IMR-90 (cell line): ENCODE measurements at regions not wholly inside any gene's neighbourhood (a gene's known extent, or its start where the extent isn't known, plus 50 kb on each side); places are given as distances from the start of the nearest gene placed in this dataset.

ENCODE experiments used
- ATAC-seq: fragments of 200-7000 bp; cut with Tn5 transposase; 2 replicates; pipeline ENCODE4 v1.9.1; 2020; ENCODE audit warnings: low read depth, mild to moderate bottlenecking, moderate library complexity
- BruUV-seq: library from RNA; stranded (reverse); fragments of 400-500 nt; replicated peaks from 2 replicates; lab custom pipeline; 2021; lab: Mats Ljungman, UMichigan
- CTCF ChIA-PET: fragments of 300-600 bp; formaldehyde crosslinking; extraction: SDS; loops from one replicate; lab custom pipeline; 2021; ENCODE audit warnings: antibody characterized with exemption; lab: Yijun Ruan, JAX
- POLR2A ChIA-PET: fragments of 300-600 bp; sonication (Branson Sonifier 250); formaldehyde crosslinking; loops from one replicate; lab custom pipeline; 2022; ENCODE audit warnings: antibody characterized with exemption; ENCODE audit not compliant: unreplicated experiment; lab: Charles Lee
- DNase-seq: peaks from one replicate; pipeline ENCODE4 v3.0.0; 2013
- H2AFZ ChIP-seq: replicated peaks from 2 replicates; pipeline ENCODE3; 2013; ENCODE audit warnings: low read length, mild to moderate bottlenecking; ENCODE audit not compliant: poor library complexity
- H2AK5ac ChIP-seq: 2 replicates; pipeline ENCODE4 v1.6.1; 2013; ENCODE audit warnings: low read depth, low read length, inconsistent platforms
- H2AK9ac ChIP-seq: replicated peaks from 2 replicates; pipeline ENCODE3; 2013; ENCODE audit warnings: mild to moderate bottlenecking, low read depth, low read length, moderate library complexity; ENCODE audit not compliant: poor library complexity
- H2BK120ac ChIP-seq: 2 replicates; pipeline ENCODE4 v1.6.1; 2013; ENCODE audit warnings: low read depth, low read length, inconsistent platforms
- H2BK15ac ChIP-seq: 3 replicates; pipeline ENCODE4 v1.6.1; 2013; ENCODE audit warnings: low read depth, low read length, inconsistent platforms
- H2BK20ac ChIP-seq: 2 replicates; pipeline ENCODE4 v1.6.1; 2013; ENCODE audit warnings: low read depth, mild to moderate bottlenecking, inconsistent platforms, low read length, moderate library complexity
- H2BK5ac ChIP-seq: 2 replicates; pipeline ENCODE4 v1.6.1; 2013; ENCODE audit warnings: mild to moderate bottlenecking, low read depth, low read length, inconsistent platforms; ENCODE audit not compliant: poor library complexity, severe bottlenecking
- H3K14ac ChIP-seq: replicated peaks from 2 replicates; pipeline ENCODE4 v1.6.1; 2013; ENCODE audit warnings: low read depth, low read length, inconsistent platforms
- H3K18ac ChIP-seq: 2 replicates; pipeline ENCODE4 v1.6.1; 2013; ENCODE audit warnings: low read depth, low read length, control low read depth
- H3K23ac ChIP-seq: 2 replicates; pipeline ENCODE4 v1.6.1; 2013; ENCODE audit warnings: low read depth, low read length, inconsistent platforms
- H3K27ac ChIP-seq: 2 replicates; pipeline ENCODE4 v1.5.1; 2013; ENCODE audit warnings: mild to moderate bottlenecking, control low read depth, low read length; ENCODE audit not compliant: insufficient read depth
- H3K27me3 ChIP-seq: 2 replicates; pipeline ENCODE4 v1.6.1; 2013; ENCODE audit warnings: low read length; ENCODE audit not compliant: control insufficient read depth, insufficient read depth
- H3K36me3 ChIP-seq: 2 replicates; pipeline ENCODE4 v1.6.1; 2013; ENCODE audit warnings: low read length, mixed read lengths; ENCODE audit not compliant: control insufficient read depth, insufficient read depth
- H3K4ac ChIP-seq: 2 replicates; pipeline ENCODE4 v1.6.1; 2013; ENCODE audit warnings: low read depth, low read length, inconsistent platforms
- H3K4me1 ChIP-seq: 2 replicates; pipeline ENCODE4 v1.6.1; 2013; ENCODE audit warnings: low read length, mixed read lengths; ENCODE audit not compliant: control insufficient read depth, insufficient read depth
- H3K4me2 ChIP-seq: 2 replicates; pipeline ENCODE4 v1.6.1; 2013; ENCODE audit warnings: low read depth, mild to moderate bottlenecking, control low read depth, low read length, moderate library complexity
- H3K4me3 ChIP-seq: 2 replicates; pipeline ENCODE4 v1.5.1; 2013; ENCODE audit warnings: low read depth, mild to moderate bottlenecking, control low read depth, low read length, moderate library complexity; ENCODE audit not compliant: insufficient read depth
- H3K56ac ChIP-seq: 2 replicates; pipeline ENCODE4 v1.6.1; 2013; ENCODE audit warnings: low read length, inconsistent platforms; ENCODE audit not compliant: insufficient read depth; ENCODE audit errors: extremely low read depth
- H3K79me1 ChIP-seq, 2 experiments: 2 replicates each; pipeline ENCODE4 v1.6.1; 2013; ENCODE audit warnings: low read length in 2 of 2, inconsistent platforms in 1 of 2, low read depth in 1 of 2
- H3K9ac ChIP-seq: 2 replicates; pipeline ENCODE4 v1.6.1; 2013; ENCODE audit warnings: low read depth, low read length, control low read depth
- H3K9me1 ChIP-seq: 2 replicates; pipeline ENCODE4 v1.6.1; 2013; ENCODE audit warnings: low read length, inconsistent platforms; ENCODE audit not compliant: insufficient read depth
- H3K9me3 ChIP-seq: 2 replicates; pipeline ENCODE4 v1.6.1; 2013; ENCODE audit warnings: low read length; ENCODE audit not compliant: control insufficient read depth, insufficient read depth
- H4K20me1 ChIP-seq: 2 replicates; pipeline ENCODE4 v1.6.1; 2013; ENCODE audit warnings: low read length, inconsistent platforms; ENCODE audit not compliant: insufficient read depth
- H4K5ac ChIP-seq: 2 replicates; pipeline ENCODE4 v1.6.1; 2013; ENCODE audit warnings: mild to moderate bottlenecking, low read depth, low read length, control low read depth
- H4K8ac ChIP-seq, 2 experiments: 2 replicates each; pipeline ENCODE4 v1.6.1; 2013; ENCODE audit warnings: low read depth in 2 of 2, low read length in 2 of 2, control low read depth in 1 of 2, inconsistent platforms in 1 of 2
- H4K91ac ChIP-seq: 2 replicates; pipeline ENCODE4 v1.6.1; 2013; ENCODE audit warnings: low read depth, low read length, inconsistent platforms; ENCODE audit not compliant: insufficient read depth
- CEBPB ChIP-seq: IDR thresholded peaks from 2 replicates; pipeline ENCODE4 v1.6.1; 2012; ENCODE audit warnings: low read depth, low read length, improper control_type of control experiment
- CHD1 ChIP-seq: IDR thresholded peaks from 2 replicates; pipeline ENCODE4 v1.6.1; 2012; ENCODE audit warnings: low read depth, low read length, improper control_type of control experiment
- FOS ChIP-seq: fragments of 150-350 bp; IDR thresholded peaks from 2 replicates; pipeline ENCODE4 v1.6.1; 2016; ENCODE audit warnings: low read depth, low read length
- MAZ ChIP-seq: IDR thresholded peaks from 2 replicates; pipeline ENCODE4 v1.6.1; 2012; ENCODE audit warnings: low read depth, mild to moderate bottlenecking, low read length, improper control_type of control experiment, moderate library complexity, borderline replicate concordance
- NFE2L2 ChIP-seq: fragments of 150-350 bp; IDR thresholded peaks from 2 replicates; pipeline ENCODE4 v1.6.1; 2016; ENCODE audit warnings: low read depth, mild to moderate bottlenecking, low read length
- RAD21 ChIP-seq: IDR thresholded peaks from 2 replicates; pipeline ENCODE4 v1.6.1; 2012; ENCODE audit warnings: low read length, improper control_type of control experiment
- RCOR1 ChIP-seq: IDR thresholded peaks from 2 replicates; pipeline ENCODE4 v1.6.1; 2012; ENCODE audit warnings: mild to moderate bottlenecking, low read length, improper control_type of control experiment; ENCODE audit not compliant: insufficient replicate concordance
- RFX5 ChIP-seq: IDR thresholded peaks from 2 replicates; pipeline ENCODE4 v1.8.0; 2012; ENCODE audit warnings: low read depth, mild to moderate bottlenecking, low read length, moderate library complexity
- SMC3 ChIP-seq: fragments of 150-350 bp; IDR thresholded peaks from 2 replicates; pipeline ENCODE4 v1.6.1; 2016; ENCODE audit warnings: low read depth, mild to moderate bottlenecking, antibody characterized with exemption, low read length, moderate library complexity
- WGBS, 2 experiments: methylation state at CpG; one replicate each; pipeline versions ENCODE4 v1.1.5 to v1.1.7; 2013; ENCODE audit warnings: missing lambda C conversion rate in 2 of 2; ENCODE audit not compliant: insufficient read length in 1 of 2; ENCODE audit errors: extremely low coverage in 2 of 2; 5-methylcytosine and 5-hydroxymethylcytosine counted together
- dilution Hi-C: fragments of 300-500 bp; cut with HindIII; formaldehyde crosslinking; loops from one replicate; pipeline ENCODE4 v1.14.3; 2018; ENCODE audit warnings: low sequenced_read_pairs; ENCODE audit not compliant: unreplicated experiment
- in situ Hi-C: fragments of 300-500 bp; cut with MboI; formaldehyde crosslinking; loops from 3 replicates; pipeline ENCODE4 v1.14.3; 2019; ENCODE audit warnings: low sequenced_read_pairs, inconsistent platforms, mixed read lengths
- intact Hi-C: fragments of 100-400 bp; cut with micrococcal nuclease; formaldehyde crosslinking; loops from 2 replicates; pipeline ENCODE4 v1.10.0; 2022
- TF ChIP-seq, protein P1 (sequence below): fragments of 150-350 bp; IDR thresholded peaks from 2 replicates; pipeline ENCODE4 v1.6.1; 2016; ENCODE audit warnings: low read depth, mild to moderate bottlenecking, low read length, moderate library complexity, borderline replicate concordance

DNA sequence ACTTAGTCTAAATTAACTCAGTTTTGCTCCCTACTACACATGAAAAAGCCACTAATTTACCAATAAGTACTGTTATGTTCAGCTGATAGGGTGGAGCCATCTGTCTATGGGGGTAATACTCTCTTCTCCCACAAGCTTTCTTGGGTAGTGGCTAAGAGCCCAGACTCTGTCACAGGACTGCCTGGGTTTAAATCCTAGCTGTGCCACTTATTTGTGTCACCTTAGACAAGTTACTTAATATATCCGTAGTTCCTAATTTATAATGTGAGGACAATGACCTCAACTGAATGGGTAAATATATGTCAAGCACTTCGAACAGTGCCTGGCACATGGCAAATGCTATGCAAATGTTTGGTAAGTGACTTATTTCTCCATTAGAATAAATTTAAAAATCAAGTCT lies 185.6 kb downstream of the DACT1 start:
- ATAC-seq (no peak), DNase-seq (no peak)
- Histone ChIP-seq H3K27ac (no peak overlapping the region), H4K5ac (no peak overlapping the region), H2BK15ac (no peak overlapping the region), H3K4me3 (no peak overlapping the region), H3K9ac (no peak overlapping the region), H3K9me3 (peaks cover 6% of the 10 kb centered on the region; the same call in 1 of the 2 replicates), H2BK5ac (no peak overlapping the region), H3K14ac (no peak overlapping the region), H2AK5ac (no peak overlapping the region), H3K56ac (no peak overlapping the region), H2BK20ac (no peak overlapping the region), H3K4me1 (no peaks in the 10 kb centered on the region), H3K4me2 (no peak overlapping the region), H4K8ac (no peak overlapping the region), H3K4ac (no peak overlapping the region), H3K27me3 (peaks cover 2% of the 10 kb centered on the region; the same call in 1 of the 2 replicates), H3K9me1 (no peaks in the 10 kb centered on the region), H3K36me3 (no peaks in the 10 kb centered on the region), H3K23ac (no peak overlapping the region), H4K91ac (no peak overlapping the region), H4K20me1 (no peaks in the 10 kb centered on the region), H3K18ac (no peak overlapping the region), H2AFZ (no peak overlapping the region), H2BK120ac (no peak overlapping the region), H3K79me1 (no peaks in the 10 kb centered on the region), H2AK9ac (no peak overlapping the region)
- dilution Hi-C loops (no loop called here), in situ Hi-C loops (no loop called here), intact Hi-C loops (no loop called here)
- POLR2A ChIA-PET: no interaction called here
- TF ChIP-seq NFE2L2 (no peak), RCOR1 (no peak), CHD1 (no peak), FOS (no peak), MAZ (no peak), CEBPB (no peak), RAD21 (no peak), SMC3 (no peak), RFX5 (no peak)
- TF ChIP-seq, protein P1, sequence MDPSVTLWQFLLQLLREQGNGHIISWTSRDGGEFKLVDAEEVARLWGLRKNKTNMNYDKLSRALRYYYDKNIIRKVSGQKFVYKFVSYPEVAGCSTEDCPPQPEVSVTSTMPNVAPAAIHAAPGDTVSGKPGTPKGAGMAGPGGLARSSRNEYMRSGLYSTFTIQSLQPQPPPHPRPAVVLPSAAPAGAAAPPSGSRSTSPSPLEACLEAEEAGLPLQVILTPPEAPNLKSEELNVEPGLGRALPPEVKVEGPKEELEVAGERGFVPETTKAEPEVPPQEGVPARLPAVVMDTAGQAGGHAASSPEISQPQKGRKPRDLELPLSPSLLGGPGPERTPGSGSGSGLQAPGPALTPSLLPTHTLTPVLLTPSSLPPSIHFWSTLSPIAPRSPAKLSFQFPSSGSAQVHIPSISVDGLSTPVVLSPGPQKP: no peak
- WGBS, 2 experiments: no CpG with 5 or more reads among the region's 2 CpGs
- CTCF ChIA-PET: no interaction called here
- no TSS peak for BruUV-seq
